A549 (cell line): ENCODE measurements at regions not wholly inside any gene's neighbourhood (a gene's known extent, or its start where the extent isn't known, plus 50 kb on each side); places are given as distances from the start of the nearest gene placed in this dataset.
"Not testable (repeated sequence)": the region's sequence is repeated elsewhere in the genome, so short reads cannot be mapped to it uniquely, and the experiment has no call there.

ENCODE experiments used
- ATAC-seq, 2 experiments: fragments of 200-7000 bp in 1 of 2; fragments of >200 bp in 1 of 2; cut with Nextera tagmentation in 1 of 2; cut with Tn5 transposase in 1 of 2; 3 replicates each; pipeline versions ENCODE4 v1.8.0 to v1.9.1; 2018 to 2020; ENCODE audit warnings: mild to moderate bottlenecking in 1 of 2, moderate library complexity in 1 of 2
- CTCF ChIA-PET: fragments of 300-600 bp; sonication (Branson Sonifier 250); formaldehyde crosslinking; extraction: SDS; loops from one replicate; lab custom pipeline; 2021; ENCODE audit warnings: antibody characterized with exemption, inconsistent platforms; lab: Yijun Ruan, JAX
- POLR2A ChIA-PET: fragments of 350-600 bp; formaldehyde crosslinking; extraction: SDS; loops from one replicate; lab custom pipeline; 2021; ENCODE audit warnings: antibody characterized with exemption, inconsistent platforms; lab: Yijun Ruan, JAX
- DNase-seq, 2 experiments: peaks; one replicate each; pipeline versions ENCODE4 v3.0.0 to v3.0.0-alpha.2; 2011 to 2016; ENCODE audit warnings: low read depth in 1 of 2, low spot score in 1 of 2
- FAIRE-seq: peaks from 2 replicates; lab custom pipeline; 2011; peaks lifted over from hg19 to GRCh38; lab: Jason Lieb, UNC
- H3K27ac ChIP-seq, 2 experiments: fragments of >200 bp; sonication (Bioruptor Twin); formaldehyde crosslinking; 3 replicates each; pipeline ENCODE4 v1.5.1; 2016 to 2017
- H3K4me1 ChIP-seq: fragments of >200 bp; sonication (Bioruptor Twin); formaldehyde crosslinking; 3 replicates; pipeline ENCODE4 v1.6.1; 2016
- H3K4me2 ChIP-seq: fragments of >200 bp; sonication (Bioruptor Twin); formaldehyde crosslinking; 3 replicates; pipeline ENCODE4 v1.6.1; 2016
- H3K4me3 ChIP-seq: fragments of >200 bp; sonication (Bioruptor Twin); formaldehyde crosslinking; 3 replicates; pipeline ENCODE4 v1.5.1; 2016
- H3K9me3 ChIP-seq: fragments of >200 bp; sonication (Bioruptor Twin); formaldehyde crosslinking; 3 replicates; pipeline ENCODE4 v1.6.1; 2016
- BHLHE40 ChIP-seq: IDR thresholded peaks from 2 replicates; pipeline ENCODE4 v1.6.1; 2012; ENCODE audit warnings: low read depth, low read length, inconsistent platforms
- CBX2 ChIP-seq: fragments of 200-600 bp; sonication (generic); IDR thresholded peaks from 2 replicates; pipeline ENCODE4 v1.6.1; 2016; ENCODE audit warnings: low read depth, mild to moderate bottlenecking, borderline replicate concordance
- CHD2 ChIP-seq: fragments of 150-350 bp; IDR thresholded peaks from 2 replicates; pipeline ENCODE4 v1.6.1; 2014; ENCODE audit warnings: low read length; ENCODE audit not compliant: partially characterized antibody
- ELK1 ChIP-seq: fragments of 150-350 bp; IDR thresholded peaks from 2 replicates; pipeline ENCODE4 v1.6.1; 2014; ENCODE audit warnings: low read depth, mild to moderate bottlenecking, low read length
- ESRRA ChIP-seq: fragments of 150-350 bp; IDR thresholded peaks from 2 replicates; pipeline ENCODE4 v1.6.1; 2014; ENCODE audit warnings: mild to moderate bottlenecking, low read length, borderline replicate concordance
- FOSB ChIP-seq: fragments of 250-450 bp; sonication (Bioruptor Pico); IDR thresholded peaks from 2 replicates; pipeline ENCODE4 v1.5.0; 2020; ENCODE audit warnings: mild to moderate bottlenecking, moderate library complexity
- HEYL ChIP-seq: fragments of 250-450 bp; sonication (Bioruptor Pico); IDR thresholded peaks from 2 replicates; pipeline ENCODE4 v1.8.0; 2021; ENCODE audit warnings: mild to moderate bottlenecking, moderate library complexity
- HOXB13 ChIP-seq: fragments of 250-450 bp; sonication (Bioruptor Pico); IDR thresholded peaks from 2 replicates; pipeline ENCODE4 v1.5.0; 2020; ENCODE audit warnings: low read depth, mild to moderate bottlenecking, moderate library complexity
- KDM1A ChIP-seq: fragments of 200-600 bp; sonication (generic); IDR thresholded peaks from 2 replicates; pipeline ENCODE4 v1.6.1; 2016; ENCODE audit warnings: low read depth, mild to moderate bottlenecking
- KDM5A ChIP-seq: fragments of 200-600 bp; sonication (generic); IDR thresholded peaks from 2 replicates; pipeline ENCODE4 v1.6.1; 2016; ENCODE audit warnings: antibody characterized with exemption, mild to moderate bottlenecking
- MAFK ChIP-seq: fragments of 450-650 bp; IDR thresholded peaks from 2 replicates; pipeline ENCODE4 v1.6.1; 2014; ENCODE audit not compliant: partially characterized antibody
- MAZ ChIP-seq: fragments of 150-350 bp; IDR thresholded peaks from 2 replicates; pipeline ENCODE4 v1.6.1; 2014; ENCODE audit warnings: antibody characterized with exemption, low read depth, low read length, borderline replicate concordance
- MYC ChIP-seq: IDR thresholded peaks from 2 replicates; pipeline ENCODE4 v1.6.1; 2012; ENCODE audit warnings: mild to moderate bottlenecking, inconsistent platforms, low read length, improper control_type of control experiment, borderline replicate concordance
- NFE2L2 ChIP-seq: fragments of 150-350 bp; conservative IDR thresholded peaks from 2 replicates; pipeline ENCODE4 v1.6.1; 2014; ENCODE audit warnings: low read length
- POLR2A ChIP-seq: IDR thresholded peaks from 2 replicates; pipeline ENCODE4 v1.6.1; 2012; ENCODE audit warnings: mild to moderate bottlenecking, low read length
- RAD21 ChIP-seq, 2 experiments: fragments of >200 bp in 1 of 2; sonication (Bioruptor Twin) in 1 of 2; formaldehyde crosslinking in 1 of 2; IDR thresholded peaks in 1 of 2; conservative IDR thresholded peaks in 1 of 2; 2 replicates in 1 of 2; 3 replicates in 1 of 2; pipeline ENCODE4 v1.6.1; 2012 to 2018; ENCODE audit warnings: inconsistent platforms in 1 of 2
- RCOR1 ChIP-seq: fragments of 150-350 bp; IDR thresholded peaks from 2 replicates; pipeline ENCODE4 v1.6.1; 2014; ENCODE audit warnings: antibody characterized with exemption, low read length, low read depth
- SMC3 ChIP-seq: fragments of >200 bp; sonication (Bioruptor Twin); formaldehyde crosslinking; IDR thresholded peaks from 3 replicates; pipeline ENCODE4 v1.6.1; 2018; ENCODE audit warnings: inconsistent platforms
- TFCP2L1 ChIP-seq: fragments of 250-450 bp; sonication (Bioruptor Pico); IDR thresholded peaks from 2 replicates; pipeline ENCODE4 v1.5.0; 2021; ENCODE audit warnings: mild to moderate bottlenecking
- ZC3H11A ChIP-seq: fragments of 450-650 bp; IDR thresholded peaks from 2 replicates; pipeline ENCODE4 v1.6.1; 2014; ENCODE audit warnings: antibody characterized with exemption, mild to moderate bottlenecking
- ZFP36 ChIP-seq: fragments of 450-650 bp; IDR thresholded peaks from 2 replicates; pipeline ENCODE4 v1.6.1; 2014; ENCODE audit warnings: borderline replicate concordance; ENCODE audit not compliant: partially characterized antibody
- ZNF302 ChIP-seq: fragments of 250-450 bp; sonication (Bioruptor Pico); IDR thresholded peaks from 2 replicates; pipeline ENCODE4 v1.9.0; 2021; ENCODE audit warnings: inconsistent platforms, mild to moderate bottlenecking, moderate library complexity
- WGBS: methylation state at CpG from one replicate; pipeline ENCODE4 v1.1.6; 2017; ENCODE audit errors: missing lambda C conversion rate; 5-methylcytosine and 5-hydroxymethylcytosine counted together

- no peak overlapping the region for H3K27ac ChIP-seq
- no peak for DNase-seq
- no peak overlapping the region for H3K4me2 ChIP-seq
- CTCF ChIA-PET = no interaction called here
- FAIRE-seq = no peak
- H3K4me3 ChIP-seq = no peak overlapping the region
- TF ChIP-seq KDM1A (no peak), ZFP36 (no peak), MAZ (no peak), ESRRA (no peak), CHD2 (no peak), CBX2 (no peak), BHLHE40 (no peak), ZNF302 (CRISPR knock-in tag) (no peak), RCOR1 (no peak), POLR2A (no peak), FOSB (no peak)
- TF ChIP-seq, all 56 proteins: peak for 0
- no peak for ATAC-seq
- WGBS = 74% methylated on average over 1 of the region's 1 CpG
- H3K4me1 ChIP-seq = no peaks in the 10 kb centered on the region
- no peaks in the 10 kb centered on the region for H3K9me3 ChIP-seq
- POLR2A ChIA-PET = no interaction called here
Measured at GRCh38 chr3:110430146-110430545, 641.5 kb upstream of the NECTIN3 start.

DNA sequence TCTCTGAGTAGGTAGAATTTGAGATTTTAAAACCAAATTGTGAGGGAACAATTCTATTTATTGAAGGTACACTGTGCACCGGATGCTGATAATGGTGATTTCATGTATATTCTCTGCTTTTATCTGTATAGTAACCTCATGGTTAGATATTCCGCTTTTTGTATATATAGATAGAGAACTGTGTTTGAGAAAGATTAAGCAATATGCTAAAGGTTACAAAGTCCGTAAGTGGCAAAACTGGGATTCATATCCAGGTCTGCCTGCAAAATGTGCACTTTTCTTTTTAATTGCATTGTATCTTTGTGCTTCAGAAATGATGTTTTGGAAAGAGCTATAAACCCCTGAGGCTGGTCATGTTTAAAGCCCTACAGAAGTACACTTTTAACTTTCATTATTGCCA lies 635.4 kb upstream of the NECTIN3 start:
- H3K27ac ChIP-seq = no peak overlapping the region
- ATAC-seq (no peak), DNase-seq (no peak), FAIRE-seq (no peak)
- WGBS = 88% methylated on average over 3 of the region's 3 CpGs
- no peak overlapping the region for H3K4me2 ChIP-seq
- no peaks in the 10 kb centered on the region for H3K4me1 ChIP-seq
- H3K9me3 ChIP-seq = no peaks in the 10 kb centered on the region
- POLR2A ChIA-PET = no interaction called here
- H3K4me3 ChIP-seq = no peak overlapping the region
- TF ChIP-seq ZFP36 = no peak
- TF ChIP-seq ZC3H11A = no peak
- TF ChIP-seq MAFK = no peak
- no peak for TF ChIP-seq NFE2L2
- TF ChIP-seq HOXB13 (CRISPR knock-in tag) = no peak
- TF ChIP-seq SMC3 = no peak
- no peak for TF ChIP-seq TFCP2L1 (CRISPR knock-in tag)
- TF ChIP-seq ELK1 = no peak
- no peak for TF ChIP-seq BHLHE40
- no peak for TF ChIP-seq MYC
- TF ChIP-seq RAD21 (conservative IDR thresholded peaks at IDR 0.05 in 1 of 2, IDR thresholded peaks at IDR 0.05 in 1 of 2) = no peak
- no peak for TF ChIP-seq KDM5A
- CTCF ChIA-PET = interaction anchor here (0.7 kb wide), 1 partner anchor 502 kb away, joined by 4 read pairs; no protein-coding TSS in a partner anchor

DNA sequence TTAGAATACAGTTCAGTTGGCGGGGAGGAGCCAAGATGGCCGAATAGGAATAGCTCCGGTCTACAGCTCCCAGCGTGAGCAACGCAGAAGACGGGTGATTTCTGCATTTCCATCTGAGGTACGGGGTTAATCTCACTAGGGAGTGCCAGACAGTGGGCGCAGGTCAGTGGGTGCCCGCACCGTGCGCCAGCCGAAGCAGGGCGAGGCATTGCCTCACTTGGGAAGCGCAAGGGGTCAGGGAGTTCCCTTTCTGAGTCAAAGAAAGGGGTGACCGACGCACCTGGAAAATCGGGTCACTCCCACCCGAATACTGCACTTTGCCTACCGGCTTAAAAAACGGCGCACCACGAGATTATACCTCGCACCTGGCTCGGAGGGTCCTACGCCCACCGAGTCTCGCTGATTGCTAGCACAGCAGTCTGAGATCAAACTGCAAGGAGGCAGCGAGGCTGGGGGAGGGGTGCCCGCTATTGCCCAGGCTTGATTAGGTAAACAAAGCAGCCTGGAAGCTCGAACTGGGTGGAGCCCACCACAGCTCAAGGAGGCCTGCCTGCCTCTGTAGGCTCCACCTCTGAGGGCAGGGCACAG lies 631.5 kb upstream of the NECTIN3 start:
- POLR2A ChIA-PET, H3K27ac ChIP-seq, H3K4me1 ChIP-seq, FAIRE-seq, CTCF ChIA-PET, ATAC-seq, H3K4me3 ChIP-seq, H3K9me3 ChIP-seq, H3K4me2 ChIP-seq, DNase-seq: not testable (repeated sequence)
- WGBS = 91% methylated on average over 23 of the region's 30 CpGs

- peak; percentile 7 for FAIRE-seq
- Histone ChIP-seq H3K4me3 (no peak overlapping the region), H3K4me1 (no peaks in the 10 kb centered on the region), H3K9me3 (no peaks in the 10 kb centered on the region), H3K4me2 (no peak overlapping the region), H3K27ac (no peak overlapping the region)
- no peak for ATAC-seq
- no peak for TF ChIP-seq HEYL (CRISPR knock-in tag)
- CTCF ChIA-PET = no interaction called here
- POLR2A ChIA-PET = no interaction called here
- WGBS = 87% methylated on average over 4 of the region's 4 CpGs
- no peak for DNase-seq
Measured at GRCh38 chr3:110454066-110454465, 617.5 kb upstream of the NECTIN3 start.
